Gastroesophageal sphincter (tissue), 4 donors: ENCODE measurements at regions not wholly inside any gene's neighbourhood (a gene's known extent, or its start where the extent isn't known, plus 50 kb on each side); places are given as distances from the start of the nearest gene placed in this dataset.

Experiments
- ATAC-seq: fragments of 150-250 bp; one replicate; pipeline ENCODE4 v1.9.1; 2016; ENCODE audit warnings: mild to moderate bottlenecking, moderate library complexity
- H3K27ac ChIP-seq, 4 donors: fragments of 200-600 bp; sonication (generic) in 3 of 4; 1 replicate in 3 of 4; 2 replicates in 1 of 4; pipeline ENCODE4 v1.5.1; 2016 to 2019
- H3K27me3 ChIP-seq: fragments of 200-600 bp; sonication (generic); one replicate; pipeline ENCODE4 v1.5.1; 2019
- H3K36me3 ChIP-seq, 2 donors: fragments of 200-600 bp; sonication (generic); one replicate each; pipeline ENCODE4 v1.5.1; 2019; ENCODE audit warnings: control low read depth in 1 of 2
- H3K4me1 ChIP-seq, 3 donors: fragments of 200-600 bp; sonication (generic); 1 replicate in 2 of 3; 2 replicates in 1 of 3; pipeline ENCODE4 v1.5.1; 2016 to 2019; ENCODE audit warnings: control low read depth in 2 of 3
- H3K4me3 ChIP-seq, 2 donors: fragments of 200-600 bp; sonication (generic); one replicate each; pipeline ENCODE4 v1.5.1; 2019; ENCODE audit warnings: mild to moderate bottlenecking in 1 of 2, moderate library complexity in 1 of 2
- H3K9me3 ChIP-seq, 3 donors: fragments of 200-600 bp; sonication (generic); one replicate each; pipeline ENCODE4 v1.5.1; 2017 to 2019; ENCODE audit warnings: control low read depth in 2 of 3
- CTCF ChIP-seq, 4 experiments: fragments of 200-600 bp in 2 of 4; fragments of 450-650 bp in 2 of 4; sonication (generic) in 1 of 4; IDR thresholded peaks; one replicate each; pipeline ENCODE4 v1.5.1; 2017 to 2019; ENCODE audit warnings: antibody characterized with exemption in 4 of 4, mild to moderate bottlenecking in 2 of 4, moderate library complexity in 2 of 4
- EP300 ChIP-seq: sonication (generic); formaldehyde crosslinking; IDR thresholded peaks from one replicate; pipeline ENCODE4 v1.6.1; 2017; ENCODE audit warnings: antibody characterized with exemption, mild to moderate bottlenecking
- POLR2A ChIP-seq, 2 donors: fragments of 450-650 bp; IDR thresholded peaks; one replicate each; pipeline ENCODE4 v1.6.1; 2017; ENCODE audit warnings: antibody characterized with exemption in 2 of 2, mild to moderate bottlenecking in 2 of 2, moderate library complexity in 1 of 2
- POLR2AphosphoS5 ChIP-seq: sonication (generic); formaldehyde crosslinking; IDR thresholded peaks from one replicate; pipeline ENCODE4 v1.6.1; 2017; ENCODE audit warnings: antibody characterized with exemption
- small RNA-seq, 4 donors: library from RNA; depleted of rRNA; stranded (forward); fragments of <200 nt; gene quantifications; one replicate each; pipeline ENCODE3, GENCODE V24; 2016

- Histone ChIP-seq H3K27ac (no peak overlapping the region), H3K4me1 (no peaks in the 10 kb centered on the region), H3K27me3 (no peaks in the 10 kb centered on the region), H3K4me3 (no peak overlapping the region), H3K9me3 (no peaks in the 10 kb centered on the region), H3K36me3 (no peaks in the 10 kb centered on the region)
- no peak for TF ChIP-seq POLR2A (IDR thresholded peaks at IDR 0.05)
- no peak for TF ChIP-seq EP300
- TF ChIP-seq CTCF (IDR thresholded peaks at IDR 0.05) = no peak
- TF ChIP-seq POLR2AphosphoS5 = no peak
- ATAC-seq = no peak
These were observed 59.1 kb upstream of the RXFP1 start for GRCh38 chr4:158462611-158463010.

Small RNA genes lying in the stretch of these regions (small RNA-seq; reads per million reads assigned to genes)
- 0 reads per million in 4 donors for gene RNU4-79P
